OCI-LY1 (cell line): ENCODE measurements at regions not wholly inside any gene's neighbourhood (a gene's known extent, or its start where the extent isn't known, plus 50 kb on each side); places are given as distances from the start of the nearest gene placed in this dataset.

Experiments
- H2AFZ ChIP-seq: fragments of 200-600 bp; sonication (generic), shearing (Covaris generic); 2 replicates; pipeline ENCODE4 v1.6.0; 2014; ENCODE audit warnings: antibody characterized with exemption, mild to moderate bottlenecking, low read length
- H3F3A ChIP-seq: fragments of 200-600 bp; sonication (generic), shearing (Covaris generic); 2 replicates; pipeline ENCODE4 v1.6.0; 2014; ENCODE audit warnings: mild to moderate bottlenecking, antibody characterized with exemption, low read length, moderate library complexity; ENCODE audit not compliant: insufficient read depth
- H3K27ac ChIP-seq: fragments of 200-600 bp; sonication (generic); 2 replicates; pipeline ENCODE4 v1.5.1; 2014; ENCODE audit warnings: low read length, mixed run types, mild to moderate bottlenecking, low read depth; ENCODE audit not compliant: poor library complexity, severe bottlenecking
- H3K27me3 ChIP-seq: fragments of 200-600 bp; sonication (generic); 2 replicates; pipeline ENCODE4 v1.6.0; 2014; ENCODE audit warnings: antibody characterized with exemption, mild to moderate bottlenecking, low read length, moderate library complexity; ENCODE audit not compliant: insufficient read depth
- H3K36me3 ChIP-seq: fragments of 200-600 bp; sonication (generic); 2 replicates; pipeline ENCODE4 v1.6.1; 2014; ENCODE audit warnings: mild to moderate bottlenecking, antibody characterized with exemption, low read length, moderate library complexity, mixed read lengths; ENCODE audit not compliant: insufficient read depth
- H3K4me1 ChIP-seq: fragments of 200-600 bp; sonication (generic); 2 replicates; pipeline ENCODE4 v1.5.1; 2014; ENCODE audit warnings: mild to moderate bottlenecking, low read length, moderate library complexity; ENCODE audit not compliant: insufficient read depth, severe bottlenecking
- H3K4me2 ChIP-seq: fragments of 200-600 bp; sonication (generic), shearing (Covaris generic); 2 replicates; pipeline ENCODE4 v1.6.1; 2014; ENCODE audit warnings: low read length
- H3K4me3 ChIP-seq: fragments of 200-600 bp; sonication (generic); 2 replicates; pipeline ENCODE4 v1.5.1; 2014; ENCODE audit warnings: low read length, low read depth, mild to moderate bottlenecking, mixed read lengths; ENCODE audit not compliant: poor library complexity, severe bottlenecking
- H3K79me2 ChIP-seq: fragments of 200-600 bp; shearing (Covaris generic); 2 replicates; pipeline ENCODE4 v1.6.1; 2016; ENCODE audit warnings: mixed run types, low read length, mixed read lengths; ENCODE audit not compliant: insufficient read depth
- H3K9ac ChIP-seq: fragments of 200-600 bp; sonication (generic), shearing (Covaris generic); 2 replicates; pipeline ENCODE4 v1.6.1; 2014; ENCODE audit warnings: mild to moderate bottlenecking, low read length, mixed read lengths
- H3K9me2 ChIP-seq: fragments of 200-600 bp; sonication (generic), shearing (Covaris generic); 2 replicates; pipeline ENCODE4 v1.6.1; 2014; ENCODE audit warnings: low read depth, mild to moderate bottlenecking, low read length, mixed read lengths
- H3K9me3 ChIP-seq: fragments of 200-600 bp; shearing (Covaris generic); 2 replicates; pipeline ENCODE4 v1.6.1; 2014; ENCODE audit warnings: low read length, mixed read lengths
- H4K20me1 ChIP-seq: fragments of 200-600 bp; sonication (generic), shearing (Covaris generic); 2 replicates; pipeline ENCODE4 v1.6.0; 2016; ENCODE audit warnings: mild to moderate bottlenecking, low read length; ENCODE audit not compliant: insufficient read depth
- EZH2 ChIP-seq: fragments of 200-600 bp; sonication (generic), shearing (Covaris generic); IDR thresholded peaks from 2 replicates; pipeline ENCODE4 v1.8.0; 2017; ENCODE audit warnings: borderline replicate concordance, mixed run types, mild to moderate bottlenecking, antibody characterized with exemption, low read length, moderate library complexity, mixed read lengths
- TF ChIP-seq, protein P1 (sequence below): fragments of 200-600 bp; sonication (generic), shearing (Covaris generic); IDR thresholded peaks from 2 replicates; pipeline ENCODE4 v1.5.1; 2017; ENCODE audit warnings: mild to moderate bottlenecking, antibody characterized with exemption, low read length, moderate library complexity, mixed read lengths

DNA sequence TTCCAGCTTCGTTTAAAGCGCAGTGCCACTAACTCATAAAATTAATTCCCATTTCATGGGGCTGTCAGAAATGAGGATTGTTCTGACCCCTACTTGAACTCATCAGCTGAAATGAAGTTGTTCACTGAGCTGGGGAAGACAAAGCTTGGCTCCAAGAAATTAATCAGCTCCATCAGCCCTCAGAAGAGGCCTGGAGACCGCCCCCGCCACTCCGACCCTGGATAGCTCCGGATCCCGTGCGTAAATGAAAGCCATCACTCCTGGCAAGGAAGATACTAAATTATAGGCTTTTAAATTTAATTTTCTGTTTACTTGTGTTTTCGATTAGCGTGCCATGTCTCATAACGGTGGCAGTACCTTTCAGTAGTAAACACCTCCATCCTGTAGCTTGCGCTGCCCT is 142.8 kb upstream of the IRX2 start:
- no peak overlapping the region for H3K4me2 ChIP-seq
- H3F3A ChIP-seq: no peaks in the 10 kb centered on the region
- H3K4me1 ChIP-seq: no peaks in the 10 kb centered on the region
- no peak overlapping the region for H3K4me3 ChIP-seq
- H4K20me1 ChIP-seq: no peaks in the 10 kb centered on the region
- no peaks in the 10 kb centered on the region for H3K27me3 ChIP-seq
- no peak overlapping the region for H3K27ac ChIP-seq
- H3K79me2 ChIP-seq: no peaks in the 10 kb centered on the region
- H3K36me3 ChIP-seq: no peaks in the 10 kb centered on the region
- H3K9me2 ChIP-seq: no peaks in the 10 kb centered on the region
- no peaks in the 10 kb centered on the region for H3K9me3 ChIP-seq
- H2AFZ ChIP-seq: no peak overlapping the region
- TF ChIP-seq EZH2: no peak
- TF ChIP-seq, protein P1, sequence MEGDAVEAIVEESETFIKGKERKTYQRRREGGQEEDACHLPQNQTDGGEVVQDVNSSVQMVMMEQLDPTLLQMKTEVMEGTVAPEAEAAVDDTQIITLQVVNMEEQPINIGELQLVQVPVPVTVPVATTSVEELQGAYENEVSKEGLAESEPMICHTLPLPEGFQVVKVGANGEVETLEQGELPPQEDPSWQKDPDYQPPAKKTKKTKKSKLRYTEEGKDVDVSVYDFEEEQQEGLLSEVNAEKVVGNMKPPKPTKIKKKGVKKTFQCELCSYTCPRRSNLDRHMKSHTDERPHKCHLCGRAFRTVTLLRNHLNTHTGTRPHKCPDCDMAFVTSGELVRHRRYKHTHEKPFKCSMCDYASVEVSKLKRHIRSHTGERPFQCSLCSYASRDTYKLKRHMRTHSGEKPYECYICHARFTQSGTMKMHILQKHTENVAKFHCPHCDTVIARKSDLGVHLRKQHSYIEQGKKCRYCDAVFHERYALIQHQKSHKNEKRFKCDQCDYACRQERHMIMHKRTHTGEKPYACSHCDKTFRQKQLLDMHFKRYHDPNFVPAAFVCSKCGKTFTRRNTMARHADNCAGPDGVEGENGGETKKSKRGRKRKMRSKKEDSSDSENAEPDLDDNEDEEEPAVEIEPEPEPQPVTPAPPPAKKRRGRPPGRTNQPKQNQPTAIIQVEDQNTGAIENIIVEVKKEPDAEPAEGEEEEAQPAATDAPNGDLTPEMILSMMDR: no peak
- no peak overlapping the region for H3K9ac ChIP-seq

GRCh38 chr5:2892466-2893000 is 141.1 kb upstream of the IRX2 start:
- Histone ChIP-seq H3F3A (no peaks in the 10 kb centered on the region), H3K36me3 (no peaks in the 10 kb centered on the region), H3K27me3 (no peaks in the 10 kb centered on the region), H3K79me2 (no peaks in the 10 kb centered on the region), H3K4me1 (no peaks in the 10 kb centered on the region), H2AFZ (no peak overlapping the region), H4K20me1 (no peaks in the 10 kb centered on the region), H3K27ac (no peak overlapping the region), H3K4me2 (no peak overlapping the region), H3K9me2 (no peaks in the 10 kb centered on the region), H3K4me3 (no peak overlapping the region), H3K9ac (no peak overlapping the region), H3K9me3 (no peaks in the 10 kb centered on the region)
- TF ChIP-seq EZH2: no peak
- TF ChIP-seq, protein P1: no peak

GRCh38 chr5:2891781-2892180 is 140.3 kb upstream of the IRX2 start:
- TF ChIP-seq, protein P1: no peak
- Histone ChIP-seq H3K9ac (no peak overlapping the region), H2AFZ (no peak overlapping the region), H3F3A (no peaks in the 10 kb centered on the region), H4K20me1 (no peaks in the 10 kb centered on the region), H3K9me3 (no peaks in the 10 kb centered on the region), H3K9me2 (no peaks in the 10 kb centered on the region), H3K4me2 (no peak overlapping the region), H3K4me1 (no peaks in the 10 kb centered on the region), H3K27ac (no peak overlapping the region), H3K27me3 (no peaks in the 10 kb centered on the region), H3K79me2 (no peaks in the 10 kb centered on the region), H3K4me3 (no peak overlapping the region), H3K36me3 (no peaks in the 10 kb centered on the region)
